ENCODE measurements at regions not wholly inside any gene's neighbourhood (a gene's known extent, or its start where the extent isn't known, plus 50 kb on each side); places are given as distances from the start of the nearest gene placed in this dataset.

DNA sequence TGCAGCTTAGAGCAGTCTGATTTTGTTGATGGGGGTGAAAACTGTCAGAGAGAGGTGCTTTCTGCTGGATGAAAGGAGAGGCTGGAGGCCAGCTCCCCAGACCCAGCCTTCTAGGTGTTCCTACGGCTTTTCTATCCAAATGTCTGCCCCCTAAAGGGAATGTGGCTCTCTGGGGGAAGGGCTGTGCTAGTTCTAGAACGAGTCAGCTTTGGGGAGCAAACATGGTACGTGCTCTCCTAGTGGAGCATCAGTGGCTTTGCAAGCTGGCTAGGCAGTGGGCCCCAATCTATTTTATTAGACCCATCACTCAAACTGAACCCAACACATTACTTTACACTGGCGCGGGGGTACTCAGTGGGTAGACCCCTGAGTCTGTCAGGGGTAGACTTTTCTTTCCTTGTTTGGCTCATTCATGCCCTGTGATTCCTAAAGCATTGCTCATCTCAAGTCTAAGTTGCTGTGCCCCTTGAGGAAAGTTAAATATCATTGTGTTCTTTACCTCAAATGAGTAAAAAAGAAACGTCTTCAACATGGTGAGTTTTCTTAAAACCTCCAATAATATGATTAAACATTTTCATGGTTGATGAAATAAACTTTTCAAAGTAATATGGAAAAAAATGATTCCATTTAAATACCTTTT lies 254.9 kb downstream of the DLEU7 start:
- DNase-seq, result no peak

DNA sequence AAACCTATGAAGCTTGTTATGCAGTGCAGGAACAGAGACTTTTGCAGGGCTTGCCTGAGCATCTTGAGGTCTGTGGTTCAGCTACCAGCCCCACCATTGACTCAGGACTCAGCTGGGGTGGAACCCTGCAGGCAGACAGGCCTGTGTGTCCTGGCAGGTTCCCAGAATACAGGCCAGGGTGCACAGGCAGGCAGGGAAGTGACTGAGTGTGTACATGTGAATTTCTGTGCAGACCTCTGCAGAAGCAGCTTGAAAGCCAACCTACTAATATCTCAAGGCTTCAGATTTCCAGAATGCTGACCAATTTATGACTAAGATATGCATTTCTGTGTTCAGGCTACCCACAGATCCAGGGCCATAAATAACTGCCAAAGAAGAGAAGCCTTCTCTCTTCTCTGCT lies 254.4 kb downstream of the DLEU7 start:
- DNase-seq, result no peak

- no peak for DNase-seq
Observed at GRCh38 chr13:50589651-50590054, 253.8 kb downstream of the DLEU7 start.

DNA sequence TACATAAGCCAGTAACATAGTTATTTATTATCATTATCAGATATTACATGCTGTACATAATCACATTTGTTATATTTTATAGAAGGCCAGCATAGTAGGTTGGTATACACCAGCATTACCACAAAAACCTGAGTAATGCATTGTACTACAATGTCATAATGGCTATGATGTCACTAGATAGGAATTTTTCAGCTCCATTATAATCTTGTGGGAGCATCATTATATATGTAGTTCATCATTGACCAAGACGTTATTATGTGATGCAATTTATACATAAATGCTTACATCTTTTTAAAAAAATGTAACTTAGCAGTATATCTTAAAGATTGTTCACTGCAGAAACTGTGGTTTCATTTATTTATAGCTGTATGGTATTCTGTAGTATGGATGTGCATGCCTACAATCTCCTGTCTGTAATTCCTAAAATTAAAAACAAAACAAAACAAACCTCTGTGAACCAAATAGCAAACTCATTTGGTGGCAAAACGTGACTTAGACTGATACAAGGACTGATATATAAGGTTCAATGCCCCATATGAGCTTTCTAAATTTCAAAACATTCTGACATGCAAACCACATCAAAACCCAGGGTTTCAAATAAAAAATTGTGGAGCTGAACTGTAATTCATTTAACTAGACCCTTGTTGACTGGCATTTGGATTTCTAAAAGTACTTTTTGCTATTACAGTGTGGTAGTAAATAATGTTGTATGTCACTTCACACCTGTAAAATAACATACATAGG lies 250.9 kb downstream of the DLEU7 start:
- DNase-seq, result no peak

GRCh38 chr13:50593207-50593606 lies 250.3 kb downstream of the DLEU7 start:
- no peak for DNase-seq

DNA sequence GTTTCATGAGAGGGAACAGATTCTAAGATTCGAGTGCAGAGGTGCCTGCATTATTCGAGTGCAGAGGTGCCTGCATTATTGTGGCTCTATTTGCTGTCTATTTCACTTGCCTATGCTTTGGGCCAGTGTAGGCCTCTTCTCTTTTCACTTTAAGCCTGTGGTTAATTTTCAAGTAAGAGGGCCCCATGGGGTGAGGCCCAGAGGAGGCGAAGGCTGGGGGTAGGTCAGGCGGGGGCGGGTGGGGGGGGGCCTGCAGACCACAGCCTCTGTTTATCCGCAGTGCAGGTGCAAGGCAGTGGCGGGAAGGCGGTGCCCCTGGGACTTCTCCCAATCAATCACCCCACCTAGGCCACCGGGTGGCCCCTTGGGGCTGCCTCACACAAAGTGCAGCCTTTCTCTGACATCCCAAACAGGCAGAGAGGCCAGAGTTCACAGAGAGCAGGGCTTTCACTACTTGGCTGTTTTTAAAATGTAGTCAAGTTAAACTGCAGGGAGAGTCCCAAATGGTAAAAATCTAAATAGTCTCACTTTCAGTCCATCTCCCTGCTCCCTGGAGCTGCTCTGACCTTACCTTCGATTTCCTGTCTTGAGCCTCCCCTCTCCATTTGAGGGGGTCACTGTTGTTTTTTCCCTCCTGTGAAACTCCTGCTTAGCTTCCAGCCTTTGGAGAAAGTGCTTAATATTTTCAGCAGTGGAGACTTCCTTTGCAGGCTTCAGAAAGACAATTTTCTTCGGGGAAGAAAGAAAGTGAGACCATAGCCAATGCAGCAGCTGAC lies 249.0 kb downstream of the DLEU7 start:
- no peak for DNase-seq

DNA sequence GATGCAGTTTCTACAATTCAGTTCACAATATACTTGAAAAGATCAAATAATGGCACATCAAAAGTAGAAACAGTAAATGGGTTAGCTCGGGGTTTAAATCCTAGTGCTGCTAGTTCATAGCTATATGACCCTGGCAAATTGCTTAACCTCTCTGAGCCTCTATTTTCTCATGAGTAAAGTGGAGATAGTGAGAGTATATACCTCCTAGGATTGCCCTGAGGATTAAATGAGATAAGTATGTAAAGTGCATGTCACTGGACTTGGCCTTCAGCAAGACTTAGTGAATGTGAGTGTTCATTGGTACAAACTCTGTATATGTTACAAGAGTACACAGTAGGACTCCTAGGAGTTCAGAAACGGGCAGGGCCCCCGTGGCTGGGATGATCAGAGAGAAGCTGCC lies 248.3 kb downstream of the DLEU7 start:
- DNase-seq, result no peak

GRCh38 chr13:50596156-50596555 lies 247.3 kb downstream of the DLEU7 start:
- DNase-seq, result no peak

DNA sequence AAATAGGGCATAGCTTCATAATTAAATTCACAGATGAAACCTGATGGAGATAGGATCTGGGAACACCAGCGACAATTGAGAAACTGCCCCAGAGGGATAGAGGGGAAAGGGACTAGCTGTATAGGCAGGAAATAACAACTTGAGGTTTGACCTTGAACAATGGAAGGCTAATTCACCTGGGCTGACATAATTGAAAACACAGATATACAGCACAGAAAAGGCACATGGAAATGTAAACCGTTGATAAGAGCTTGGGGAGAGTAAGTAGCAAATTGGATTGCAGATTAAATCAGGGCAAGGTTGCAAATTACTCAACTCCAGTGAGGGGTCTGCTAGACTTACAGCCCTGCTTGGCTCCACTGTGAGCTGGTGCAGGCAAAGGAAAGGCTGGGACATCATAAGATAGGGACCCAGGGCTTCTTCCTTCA lies 246.7 kb downstream of the DLEU7 start:
- DNase-seq, result peak; percentile 8

DNA sequence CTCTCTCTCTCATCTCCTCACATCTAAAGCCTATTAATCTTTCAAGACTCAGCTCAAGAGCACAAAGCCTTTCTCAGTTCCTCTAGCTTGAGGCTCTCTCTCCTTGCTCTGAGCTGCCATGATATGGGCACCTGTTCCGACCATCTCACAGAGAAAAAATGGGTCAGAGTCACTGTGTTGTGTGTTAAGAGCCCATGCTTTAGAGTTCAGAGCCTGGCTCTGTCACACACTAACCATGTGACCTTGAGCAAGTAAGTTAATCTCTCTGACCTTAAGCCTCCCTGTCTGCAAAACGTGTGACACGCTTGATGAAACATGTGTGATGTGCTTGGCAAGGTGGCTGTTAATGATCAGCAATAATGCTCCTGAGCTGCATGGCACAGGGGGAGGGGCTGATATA lies 245.2 kb downstream of the DLEU7 start:
- DNase-seq, result no peak

DNA sequence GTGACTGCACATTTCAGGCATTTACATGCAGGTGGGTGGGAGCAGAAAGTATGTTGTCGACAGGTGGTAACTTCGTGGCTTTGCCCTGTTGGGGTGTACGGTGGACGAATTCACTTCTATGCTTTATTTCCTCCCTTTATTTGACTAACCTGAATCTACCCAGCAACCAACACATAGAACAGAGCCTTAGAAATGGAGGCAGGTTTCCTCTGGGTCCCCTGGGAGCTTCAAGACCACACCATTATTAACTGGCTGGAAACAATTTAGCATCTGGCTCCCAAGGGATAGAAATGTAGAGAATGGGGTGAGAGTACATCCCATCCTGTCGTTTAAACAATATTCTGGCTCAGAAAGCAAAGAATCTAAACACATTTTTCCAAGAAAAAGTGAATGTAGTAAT lies 244.4 kb downstream of the DLEU7 start:
- no peak for DNase-seq

DNA sequence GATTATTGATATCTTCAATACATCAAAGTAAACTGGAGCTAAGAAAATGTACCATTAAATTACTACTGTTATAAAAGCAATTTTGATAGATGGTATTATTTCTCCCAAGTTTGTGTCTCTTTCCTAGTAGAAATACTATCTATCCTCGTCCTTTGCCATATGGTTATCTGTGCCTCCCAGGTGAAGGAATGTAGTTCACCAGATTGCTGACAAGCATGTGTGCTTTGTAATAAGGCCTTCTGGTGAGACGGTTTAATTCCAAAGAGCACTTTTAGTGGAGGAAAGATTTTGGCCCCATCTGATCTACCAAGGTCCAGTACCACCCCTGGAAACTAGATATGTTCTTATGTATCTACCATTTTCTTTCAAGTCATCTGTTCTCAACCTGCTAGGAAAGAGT lies 243.6 kb downstream of the DLEU7 start:
- no peak for DNase-seq

DNA sequence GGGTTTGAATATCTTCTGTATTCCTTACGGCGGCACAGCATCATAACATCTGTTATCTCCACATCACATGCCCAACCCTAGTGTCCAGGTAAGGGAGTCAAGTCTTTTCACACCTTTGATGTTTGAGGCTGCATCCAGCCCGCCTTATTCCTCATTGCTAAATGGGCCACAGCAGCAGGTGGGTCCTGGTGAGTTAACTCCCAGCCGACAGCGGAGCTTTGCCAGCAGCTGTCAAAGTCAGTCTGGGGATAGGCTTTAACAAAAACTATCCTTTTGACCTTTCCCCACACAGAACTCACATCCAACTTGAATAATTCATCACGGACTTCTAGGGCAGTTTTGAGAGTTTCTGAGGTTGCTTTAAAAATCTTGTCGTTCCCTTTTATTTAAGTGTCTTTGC lies 235.1 kb downstream of the DLEU7 start:
- no peak for DNase-seq

DNA sequence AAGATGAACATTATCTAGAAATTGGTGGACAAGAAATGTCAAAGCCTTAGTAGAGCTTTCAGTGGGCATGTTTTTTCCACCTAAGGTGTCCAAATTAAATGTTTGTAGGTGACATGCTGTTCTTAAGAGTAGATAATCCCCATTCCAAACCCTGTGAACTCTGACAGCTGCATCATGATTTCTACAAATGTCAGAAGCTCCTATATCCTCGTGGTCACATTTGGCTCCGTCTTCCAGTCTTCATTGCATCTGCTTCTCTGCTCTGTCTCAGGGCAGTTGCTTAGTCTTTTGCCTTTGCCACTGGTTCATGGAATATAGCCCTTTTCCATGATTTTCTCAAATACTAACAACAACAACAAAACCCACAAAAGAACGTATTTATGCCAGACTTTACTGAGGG lies 234.5 kb downstream of the DLEU7 start:
- no peak for DNase-seq

- no peak for DNase-seq
Observed at GRCh38 chr13:50610238-50610637, 233.3 kb downstream of the DLEU7 start.

- no peak for DNase-seq
Observed at GRCh38 chr13:50611117-50611781, 232.2 kb downstream of the DLEU7 start.

DNA sequence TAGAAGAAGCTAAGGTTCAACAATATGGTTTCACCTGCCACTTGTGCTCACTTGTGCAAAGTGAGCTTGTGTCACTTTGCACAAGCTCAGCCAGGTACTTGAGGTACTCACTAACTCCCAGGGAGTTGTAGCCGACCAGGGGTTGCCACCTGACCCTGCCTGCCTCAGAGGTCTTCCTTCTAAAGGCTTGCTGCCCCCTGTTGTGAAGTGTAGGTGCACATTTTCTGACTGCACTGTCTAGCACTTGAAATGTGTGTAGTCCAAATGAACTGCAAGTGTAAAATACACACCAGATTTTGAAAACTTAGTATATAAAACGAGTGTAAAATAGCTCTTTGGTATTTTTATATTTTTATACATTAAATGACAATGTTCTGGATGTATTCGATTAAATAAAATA lies 230.8 kb downstream of the DLEU7 start:
- no peak for DNase-seq

DNA sequence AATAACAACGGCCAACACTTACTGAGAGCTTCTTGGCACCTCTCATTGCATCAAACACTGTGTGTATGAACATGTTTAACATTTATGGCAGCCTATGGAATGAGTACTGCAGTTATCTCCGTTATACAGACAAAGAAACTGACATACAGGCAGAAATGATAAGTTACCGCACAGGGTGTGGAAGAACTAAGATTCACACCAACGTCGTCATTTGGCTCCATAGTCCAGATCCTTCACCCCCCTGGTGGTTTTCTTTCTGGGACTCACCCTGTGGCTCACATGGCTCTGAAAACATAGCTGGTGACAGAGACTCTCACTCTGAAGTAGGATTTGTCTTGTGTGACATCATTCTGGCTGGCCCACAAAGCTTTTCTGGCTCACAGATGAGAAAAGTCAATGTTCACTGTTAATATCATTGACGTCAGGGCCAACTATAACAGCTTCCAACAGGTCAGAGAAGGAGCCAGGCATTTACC lies 230.1 kb downstream of the DLEU7 start:
- DNase-seq, result no peak

DNA sequence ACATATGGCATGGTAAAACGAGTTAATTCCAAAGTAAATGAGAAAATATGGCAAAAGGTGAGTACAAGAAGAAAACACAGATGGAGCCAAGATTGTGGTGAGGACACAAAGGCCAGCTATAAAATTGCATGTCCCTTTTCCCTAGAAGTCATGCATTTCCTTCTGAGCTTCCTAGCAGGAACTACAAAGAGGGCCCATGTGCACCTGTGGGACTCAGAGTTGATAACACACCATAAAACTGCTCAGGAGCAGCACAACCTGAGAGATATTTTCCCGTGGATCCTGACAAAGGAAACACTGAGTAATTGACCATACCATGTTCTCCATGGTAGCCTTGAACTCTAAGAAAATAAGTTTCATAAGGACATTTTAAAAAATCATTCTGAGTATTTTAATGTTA lies 228.3 kb downstream of the DLEU7 start:
- DNase-seq, result no peak

GRCh38 chr13:50616101-50616500 lies 227.4 kb downstream of the DLEU7 start:
- no peak for DNase-seq

DNA sequence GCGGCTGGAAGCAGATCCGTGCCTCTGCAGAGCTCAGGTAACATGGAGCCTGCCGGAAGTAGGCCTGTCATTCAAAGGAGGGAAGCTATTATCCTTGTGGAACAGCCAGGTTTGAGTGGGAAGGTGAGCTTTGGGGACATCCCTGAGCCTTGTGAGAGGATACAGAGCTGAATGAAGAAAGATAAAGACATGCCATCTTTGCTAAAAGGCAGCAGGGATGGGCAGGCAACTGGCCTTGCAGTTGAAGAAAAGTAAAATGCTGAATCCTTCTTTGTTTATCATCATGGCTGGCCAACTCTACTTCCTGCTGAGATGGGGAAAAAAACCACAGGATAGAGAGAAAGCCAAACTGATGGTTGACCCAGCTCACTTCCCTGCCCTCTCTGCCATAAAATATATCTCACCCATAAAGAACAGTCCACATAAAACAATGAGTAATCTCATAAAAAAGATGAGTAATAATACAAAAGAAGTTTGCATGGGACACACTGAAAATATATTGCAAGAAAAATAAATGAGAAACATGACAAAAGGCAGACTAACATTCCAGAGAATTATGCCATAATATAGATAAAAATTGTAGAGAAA lies 226.3 kb downstream of the DLEU7 start:
- no peak for DNase-seq

DNA sequence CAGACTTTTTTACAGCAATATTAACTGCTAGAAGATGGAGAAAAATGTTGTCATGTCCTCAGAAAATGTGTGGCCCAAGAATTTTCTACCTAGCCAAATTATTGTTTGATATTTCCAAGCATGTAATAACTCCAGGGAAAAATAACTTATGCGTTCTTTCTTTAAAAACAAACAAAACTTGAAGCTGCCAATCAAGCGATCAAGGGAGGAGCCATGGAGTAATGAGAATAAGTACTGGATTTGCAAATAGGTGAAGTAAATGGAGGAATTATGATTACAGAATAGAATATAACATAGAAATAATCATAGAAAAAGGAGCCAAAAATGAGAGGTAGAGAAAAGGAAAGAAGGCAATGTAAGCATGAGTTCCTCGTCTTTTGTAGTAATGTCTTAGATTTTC lies 225.3 kb downstream of the DLEU7 start:
- no peak for DNase-seq

DNA sequence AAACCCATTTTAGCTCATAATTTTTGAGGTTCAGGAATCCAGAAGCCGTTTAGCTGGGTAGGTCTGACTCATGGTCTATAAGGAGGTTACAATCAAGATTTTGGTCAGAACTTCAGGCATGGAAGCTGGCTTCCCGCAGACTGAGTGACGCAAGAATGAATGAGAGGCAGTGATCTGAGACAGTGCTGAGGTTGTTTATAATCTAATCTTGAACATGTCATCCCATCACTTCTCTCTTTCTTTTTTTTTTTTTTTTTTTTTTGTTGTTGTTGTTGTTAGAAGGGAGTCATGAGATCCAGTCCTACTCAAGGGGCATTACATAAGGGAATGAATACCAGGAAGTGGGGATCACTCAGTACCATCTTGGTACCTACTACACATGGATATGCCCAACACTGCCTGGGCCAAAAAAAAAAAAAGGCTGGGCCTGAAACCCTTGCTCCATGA lies 217.4 kb downstream of the DLEU7 start:
- no peak for DNase-seq
